GM19025 (cell line): ENCODE measurements at regions not wholly inside any gene's neighbourhood (a gene's known extent, or its start where the extent isn't known, plus 50 kb on each side); places are given as distances from the start of the nearest gene placed in this dataset.
"Not testable (repeated sequence)": the region's sequence is repeated elsewhere in the genome, so short reads cannot be mapped to it uniquely, and the experiment has no call there.

ENCODE experiments used
- ATAC-seq: cut with Tn5 transposase; IDR thresholded peaks from one replicate; pipeline ENCODE4 v1.9.1; 2021; ENCODE audit warnings: mild to moderate bottlenecking, low read depth, moderate library complexity; ENCODE audit not compliant: unreplicated experiment

- ATAC-seq = no peak
These were observed 559.1 kb upstream of the TRPC7 start for GRCh38 chr5:136924490-136924889.

DNA sequence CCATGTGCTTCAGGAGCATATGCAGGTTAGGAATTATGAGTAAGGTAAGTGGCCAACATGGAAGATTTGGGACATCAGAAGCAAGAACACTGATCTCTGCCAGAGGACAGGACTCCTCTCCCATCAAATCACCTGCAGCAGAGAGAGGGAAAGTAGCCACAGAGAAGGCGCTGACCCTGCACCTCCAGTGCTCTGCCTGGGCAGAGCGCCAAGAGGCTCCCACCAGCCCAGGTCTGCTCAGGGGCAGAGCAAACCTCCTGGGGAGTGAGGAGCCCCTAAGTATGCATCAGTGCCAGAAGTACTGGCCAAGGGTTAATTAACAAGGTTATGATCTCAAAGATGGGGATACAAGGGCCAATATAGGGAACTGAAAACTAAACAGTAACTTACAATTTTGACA lies 545.3 kb upstream of the TRPC7 start:
- ATAC-seq = no peak

GRCh38 chr5:136909906-136910305 lies 544.6 kb upstream of the TRPC7 start:
- ATAC-seq = no peak

DNA sequence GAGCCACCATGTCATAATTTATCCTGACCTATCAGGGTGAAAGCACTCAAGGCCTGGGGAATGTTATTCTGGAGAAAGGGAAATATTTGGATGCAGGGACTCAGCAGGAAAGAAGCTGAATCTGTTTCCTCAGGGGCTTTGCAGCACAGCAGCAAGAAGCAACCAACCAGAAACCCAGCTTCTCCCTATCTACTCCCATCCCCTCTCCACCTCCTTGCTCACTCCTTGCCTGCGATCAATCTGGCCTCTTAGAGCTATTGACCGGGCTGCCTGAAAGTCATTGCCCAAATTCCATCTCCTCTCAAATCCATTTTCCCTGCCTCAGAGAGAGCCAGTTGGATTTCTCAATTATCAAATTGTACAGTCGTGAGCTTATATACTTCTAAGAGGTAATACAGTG lies 542.0 kb upstream of the TRPC7 start:
- ATAC-seq = no peak

DNA sequence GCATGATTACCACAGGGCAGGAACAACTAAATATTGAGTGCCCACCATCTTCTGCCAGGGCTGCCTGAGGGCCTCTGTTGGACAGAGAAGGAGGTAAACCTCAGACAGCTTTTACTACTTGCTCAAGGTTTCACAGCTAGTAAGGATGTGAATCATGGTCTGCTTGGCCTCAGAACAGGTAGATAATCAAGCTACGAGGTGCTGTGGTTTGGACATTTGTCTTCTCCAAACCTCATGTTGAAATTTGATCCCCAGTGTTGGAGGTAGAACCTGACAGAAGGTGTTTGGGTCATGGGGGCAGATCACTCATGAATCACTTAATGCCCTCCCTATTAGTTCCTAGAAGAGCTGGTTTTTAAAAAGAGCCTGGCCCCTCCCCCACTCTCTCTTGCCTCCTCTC lies 541.2 kb upstream of the TRPC7 start:
- ATAC-seq = no peak

- ATAC-seq = no peak
These were observed 540.2 kb upstream of the TRPC7 start for GRCh38 chr5:136905571-136905970.

DNA sequence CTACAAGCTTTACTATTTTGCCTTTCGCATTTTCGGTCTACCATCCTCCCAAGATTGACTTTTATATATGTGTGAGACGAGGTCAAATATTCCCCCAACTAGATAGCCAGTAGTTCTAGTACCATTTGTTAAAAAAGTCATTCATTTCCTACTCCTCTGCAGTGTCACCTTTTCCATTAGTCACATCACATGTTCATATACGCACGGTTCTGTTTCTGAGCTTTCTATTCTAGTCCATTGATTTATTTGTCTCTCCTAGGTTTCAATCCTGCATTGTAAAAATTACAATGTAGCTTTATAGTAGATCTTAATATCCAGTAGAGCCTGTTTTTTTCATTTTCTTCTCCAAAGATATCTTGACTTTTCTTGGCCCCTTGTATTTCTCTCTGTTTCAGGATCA lies 528.7 kb upstream of the TRPC7 start:
- ATAC-seq = no peak

DNA sequence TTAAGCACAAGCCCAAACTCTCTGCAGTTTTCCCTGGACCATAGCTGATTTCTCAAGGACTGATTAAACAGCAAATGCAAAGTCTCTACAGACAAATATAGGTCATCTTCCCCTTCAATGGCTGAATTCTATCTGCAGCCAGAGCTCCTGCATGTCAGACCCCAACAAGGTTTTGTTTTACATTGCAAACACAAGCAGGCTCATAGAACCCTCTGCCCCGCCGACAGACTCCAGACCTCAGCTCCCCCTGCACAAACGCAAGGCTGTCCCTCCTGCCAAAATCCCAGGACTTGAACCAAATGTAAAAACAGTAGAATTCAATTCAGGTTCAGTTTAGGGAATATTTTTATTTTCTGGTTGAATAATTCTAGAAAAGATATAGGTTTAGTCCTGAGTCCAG lies 526.7 kb upstream of the TRPC7 start:
- ATAC-seq = no peak

DNA sequence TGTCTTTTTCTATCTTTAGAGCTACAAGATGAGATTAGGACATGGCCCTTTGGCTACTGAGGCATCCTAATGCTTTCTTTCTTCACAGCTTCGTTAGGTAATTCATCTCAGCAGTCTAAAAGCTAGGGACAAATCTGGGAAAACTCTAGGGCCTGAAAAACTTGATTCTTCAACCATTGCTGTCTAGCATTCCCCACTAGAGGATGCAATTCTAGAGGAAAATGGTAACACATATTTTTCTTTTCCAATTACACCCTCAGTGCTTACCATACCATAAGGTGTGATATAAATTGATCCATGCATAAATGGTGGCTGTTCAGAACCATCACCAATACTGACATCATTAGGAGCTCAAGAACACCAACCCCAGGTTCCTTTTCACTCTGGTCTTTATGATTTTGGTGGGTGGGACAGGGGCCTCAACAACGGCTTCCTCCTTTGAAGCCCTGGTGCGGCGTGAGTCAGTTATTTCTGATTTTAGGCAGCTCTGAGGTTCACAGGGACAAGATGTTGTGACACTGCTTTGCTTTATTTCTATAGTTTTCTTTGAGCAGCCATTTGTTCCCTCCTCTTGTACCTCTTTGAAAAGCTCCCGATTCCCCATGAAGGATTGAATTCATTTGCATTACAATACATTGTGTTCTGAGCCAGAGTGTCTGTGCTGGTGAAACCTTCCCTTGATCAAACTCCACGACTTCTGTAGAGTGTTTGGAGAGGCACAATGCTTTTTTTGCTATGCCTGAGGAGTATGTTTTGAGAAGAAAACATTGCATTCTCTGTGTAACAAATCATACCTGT lies 526.0 kb upstream of the TRPC7 start:
- no peak for ATAC-seq

GRCh38 chr5:136890431-136891148 lies 525.2 kb upstream of the TRPC7 start:
- ATAC-seq = no peak

DNA sequence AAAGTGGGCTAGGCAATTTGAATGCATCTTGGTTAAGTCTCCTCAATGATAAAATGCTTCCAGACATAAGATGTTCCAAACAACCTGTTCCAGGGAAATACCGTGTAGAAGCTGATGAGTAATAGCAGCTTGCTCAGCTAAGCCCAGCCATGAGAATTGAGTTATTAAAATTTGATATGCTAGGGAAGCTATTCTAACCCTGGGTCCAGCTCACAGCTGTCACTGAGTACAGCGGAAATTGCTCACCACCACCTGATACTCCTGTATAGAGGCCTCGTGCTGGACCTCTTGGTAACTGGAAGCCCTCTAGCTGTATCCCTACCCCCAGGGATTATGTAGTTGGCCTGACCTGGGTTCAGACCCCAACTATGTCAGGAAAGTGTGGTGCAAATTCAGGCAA lies 521.3 kb upstream of the TRPC7 start:
- no peak for ATAC-seq

GRCh38 chr5:136864960-136865359 lies 499.6 kb upstream of the TRPC7 start:
- no peak for ATAC-seq

- no peak for ATAC-seq
These were observed 491.3 kb upstream of the TRPC7 start for GRCh38 chr5:136856648-136857047.

- no peak for ATAC-seq
These were observed 488.6 kb upstream of the TRPC7 start for GRCh38 chr5:136853971-136854370.

DNA sequence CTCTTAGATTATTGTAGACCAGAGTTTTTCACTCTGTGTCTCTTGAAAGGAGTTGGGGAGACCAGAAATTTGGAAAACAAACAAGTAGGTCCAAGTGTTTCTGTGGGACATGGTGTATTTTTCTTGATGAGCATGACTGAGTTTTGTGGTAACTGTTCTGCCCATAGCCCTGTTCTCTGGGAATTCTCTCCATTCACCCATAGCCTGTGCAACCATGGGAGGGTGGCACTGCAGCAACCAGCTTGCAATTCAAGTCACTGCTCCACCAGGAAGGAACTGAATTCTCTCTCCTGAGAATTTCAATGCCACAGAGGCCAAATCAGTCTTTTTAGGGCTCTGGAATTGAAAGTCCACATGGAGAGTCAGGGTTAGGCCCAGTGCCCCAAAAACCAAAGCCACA lies 475.3 kb upstream of the TRPC7 start:
- no peak for ATAC-seq

GRCh38 chr5:136836093-136836492 lies 470.7 kb upstream of the TRPC7 start:
- no peak for ATAC-seq

DNA sequence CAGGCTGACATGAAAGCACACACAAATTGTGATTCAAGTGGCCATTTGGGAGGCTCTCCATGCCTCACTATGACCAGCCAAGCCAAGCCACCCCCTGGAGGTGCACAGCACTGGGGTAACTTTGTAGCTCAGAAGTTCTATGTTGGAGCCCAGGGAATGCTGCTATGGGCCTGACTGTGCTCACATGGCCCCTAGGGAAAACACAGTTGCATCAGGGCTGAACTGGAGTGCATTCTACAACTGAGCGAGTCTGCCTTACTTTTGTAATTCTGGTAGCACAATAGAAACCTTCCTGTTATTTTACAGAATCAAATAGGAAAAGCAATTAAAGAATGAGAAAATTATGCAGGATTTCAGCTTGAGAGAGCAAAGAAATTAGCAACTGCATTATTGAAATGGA lies 455.5 kb upstream of the TRPC7 start:
- no peak for ATAC-seq

DNA sequence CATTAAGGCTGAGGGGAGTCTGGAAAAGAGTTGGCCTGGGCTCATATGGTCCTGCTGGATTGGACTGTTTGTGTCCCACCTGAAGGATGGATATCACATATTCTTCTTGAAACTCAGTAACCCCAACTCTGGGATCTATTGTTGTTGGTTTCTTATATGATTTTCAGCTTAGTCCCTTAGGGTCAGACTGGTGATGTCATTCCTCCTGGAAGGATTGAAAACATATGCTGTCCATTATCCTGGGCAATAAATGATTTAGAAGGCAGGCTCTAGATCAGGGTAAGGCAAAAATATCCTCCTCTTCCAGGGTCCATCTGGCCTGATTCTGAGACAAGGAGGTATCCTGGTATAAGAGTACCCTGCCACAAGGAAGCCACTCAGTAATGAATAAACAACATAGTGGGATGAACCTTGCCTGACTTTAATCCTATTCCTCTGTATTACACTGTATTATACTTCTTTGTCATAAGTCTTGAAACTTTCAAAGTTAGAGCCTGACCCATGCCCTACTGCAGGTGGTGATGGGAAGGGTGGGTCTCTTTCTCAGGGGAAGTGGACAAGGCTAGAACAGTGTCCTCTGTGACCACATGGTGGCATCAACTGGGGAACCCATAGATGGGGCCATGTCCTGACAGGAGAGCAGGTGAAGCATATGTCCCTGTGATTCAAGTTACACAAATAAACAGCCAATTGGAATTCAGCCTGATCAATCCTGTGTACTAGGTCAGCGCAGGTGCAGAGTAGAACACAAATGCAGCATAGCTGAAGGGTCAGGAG lies 454.4 kb upstream of the TRPC7 start:
- no peak for ATAC-seq

GRCh38 chr5:136816327-136816726 lies 451.0 kb upstream of the TRPC7 start:
- no peak for ATAC-seq

GRCh38 chr5:136814619-136815378 lies 449.5 kb upstream of the TRPC7 start:
- ATAC-seq = no peak

DNA sequence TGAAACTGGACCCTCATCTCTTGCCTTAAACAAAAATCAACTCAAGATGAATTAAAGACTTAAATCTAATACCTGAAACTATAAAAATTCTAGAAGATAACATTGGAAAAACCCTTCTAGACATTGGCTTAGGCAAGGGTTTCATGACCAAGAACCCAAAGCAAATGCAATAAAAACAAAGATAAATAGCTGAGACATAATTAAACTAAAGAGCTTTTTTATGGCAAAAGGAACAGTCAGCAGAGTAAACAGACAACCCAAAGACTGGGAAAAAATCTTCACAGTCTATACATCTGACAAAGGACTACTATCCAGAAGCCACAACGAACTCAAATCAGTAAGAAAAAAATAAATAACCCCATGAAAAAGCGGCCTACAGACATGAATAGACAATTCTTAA lies 446.9 kb upstream of the TRPC7 start:
- not testable (repeated sequence) for ATAC-seq
